ENCODE measurements at regions not wholly inside any gene's neighbourhood (a gene's known extent, or its start where the extent isn't known, plus 50 kb on each side); places are given as distances from the start of the nearest gene placed in this dataset.

DNA sequence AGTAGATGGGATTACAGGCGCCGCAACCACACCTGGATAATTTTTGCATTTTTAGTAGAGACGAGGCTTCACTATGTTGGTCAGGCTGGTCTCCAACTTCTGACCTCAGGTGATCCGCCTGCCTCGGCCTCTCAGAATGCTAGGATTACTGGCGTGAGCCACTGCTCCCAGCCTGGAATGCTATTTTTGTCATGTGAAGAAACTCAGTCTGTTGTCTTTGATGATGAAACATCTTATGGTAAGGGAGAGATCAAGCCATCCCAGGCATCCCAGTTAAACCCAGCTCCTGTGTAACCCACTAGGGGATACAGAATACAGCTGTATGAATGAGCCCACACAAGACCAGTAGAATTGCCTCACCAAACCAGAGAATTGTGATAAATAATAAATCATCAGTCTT, 83.6 kb upstream of the RBM24 start:
- TF ChIP-seq GATA3 (IDR thresholded peaks at IDR 0.05; ENCODE audit: low read depth, low read length) (no peak), GATA2 (IDR thresholded peaks at IDR 0.05; ENCODE audit: low read depth, low read length) (no peak)
